Kidney (tissue), 13 donors: ENCODE measurements at regions not wholly inside any gene's neighbourhood (a gene's known extent, or its start where the extent isn't known, plus 50 kb on each side); places are given as distances from the start of the nearest gene placed in this dataset.

ENCODE experiments used
- DNase-seq, 5 donors: peaks; one replicate each; pipeline ENCODE4 v3.0.0-alpha.2; 2013 to 2020
- FAIRE-seq: peaks from 2 replicates; lab custom pipeline; 2012; peaks lifted over from hg19 to GRCh38; lab: Jason Lieb, UNC
- H3K27ac ChIP-seq, 2 donors: one replicate each; pipeline ENCODE4 v1.7.0; 2013; ENCODE audit warnings: low read depth in 2 of 2, low read length in 2 of 2, inconsistent platforms in 1 of 2
- H3K27me3 ChIP-seq: one replicate; pipeline ENCODE4 v1.7.1; 2013; ENCODE audit warnings: low read length, inconsistent platforms; ENCODE audit not compliant: control insufficient read depth, insufficient read depth
- H3K36me3 ChIP-seq, 3 donors: one replicate each; pipeline versions ENCODE4 v1.7.0 to v1.7.1; 2013; ENCODE audit warnings: low read length in 3 of 3, control low read depth in 1 of 3, inconsistent platforms in 1 of 3; ENCODE audit not compliant: insufficient read depth in 3 of 3, control insufficient read depth in 2 of 3
- H3K4me1 ChIP-seq, 3 donors: one replicate each; pipeline versions ENCODE4 v1.7.0 to v1.7.1; 2013; ENCODE audit warnings: low read length in 3 of 3, inconsistent platforms in 1 of 3, low read depth in 1 of 3; ENCODE audit not compliant: control insufficient read depth in 2 of 3, insufficient read depth in 2 of 3
- H3K4me3 ChIP-seq, 3 donors: one replicate each; pipeline versions ENCODE4 v1.7.0 to v1.8.1; 2013; ENCODE audit warnings: low read length in 3 of 3, control low read depth in 1 of 3, inconsistent platforms in 1 of 3
- H3K9ac ChIP-seq, 3 donors: one replicate each; pipeline versions ENCODE4 v1.7.0 to v1.7.1; 2013; ENCODE audit warnings: low read length in 3 of 3, control low read depth in 1 of 3, inconsistent platforms in 1 of 3
- H3K9me3 ChIP-seq, 3 donors: one replicate each; pipeline versions ENCODE4 v1.7.0 to v1.7.1; 2013; ENCODE audit warnings: low read length in 3 of 3, control low read depth in 1 of 3, inconsistent platforms in 1 of 3; ENCODE audit not compliant: control insufficient read depth in 2 of 3, insufficient read depth in 1 of 3
- CTCF ChIP-seq: IDR thresholded peaks from 3 replicates; pipeline ENCODE4 v1.5.1; 2012; ENCODE audit warnings: mild to moderate bottlenecking, moderate library complexity, borderline replicate concordance; ENCODE audit not compliant: insufficient read depth; ENCODE audit errors: extremely low read depth
- intact Hi-C: fragments of 100-400 bp; cut with DNase I; formaldehyde crosslinking; loops from one replicate; pipeline ENCODE4 v1.11.1; 2022
- donor health status: control.
- donor health status: control.
- donor health status: control.
- donor health status: control.
- donor health status: control.
- donor health status: DM: yes; HTN: yes; CAD: no.
- donor health status: Normal renal cell carcinoma (clear cell type).

DNA sequence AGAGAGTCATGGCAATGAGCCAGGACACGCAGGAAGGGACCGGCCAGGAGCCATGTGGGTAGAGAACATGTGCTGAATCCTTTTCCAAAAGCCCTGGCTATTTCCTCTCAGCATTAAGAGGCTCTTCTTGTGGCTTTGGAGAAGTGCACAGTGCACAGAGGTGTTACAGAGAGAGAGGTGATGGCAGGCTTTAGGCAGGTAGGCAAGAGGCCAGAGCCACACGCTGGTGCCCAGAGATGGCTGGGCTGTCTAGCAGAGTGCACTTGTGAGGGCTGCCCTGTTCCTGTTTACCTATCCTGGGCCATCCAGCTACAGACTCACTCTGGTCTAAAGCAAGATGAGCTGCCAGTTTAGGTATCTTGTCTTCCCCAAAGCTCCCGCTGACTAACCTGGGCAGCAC is 402.6 kb downstream of the OCA2 start:
- Histone ChIP-seq H3K36me3 (no peaks in the 10 kb centered on the region), H3K4me1 (no peaks in the 10 kb centered on the region), H3K27ac (no peak overlapping the region), H3K9me3 (no peaks in the 10 kb centered on the region), H3K9ac (no peak overlapping the region), H3K4me3 (no peak overlapping the region), H3K27me3 (no peaks in the 10 kb centered on the region)
- no peak for TF ChIP-seq CTCF
- DNase-seq (no peak), FAIRE-seq (no peak)
- intact Hi-C loops: no loop called here

DNA sequence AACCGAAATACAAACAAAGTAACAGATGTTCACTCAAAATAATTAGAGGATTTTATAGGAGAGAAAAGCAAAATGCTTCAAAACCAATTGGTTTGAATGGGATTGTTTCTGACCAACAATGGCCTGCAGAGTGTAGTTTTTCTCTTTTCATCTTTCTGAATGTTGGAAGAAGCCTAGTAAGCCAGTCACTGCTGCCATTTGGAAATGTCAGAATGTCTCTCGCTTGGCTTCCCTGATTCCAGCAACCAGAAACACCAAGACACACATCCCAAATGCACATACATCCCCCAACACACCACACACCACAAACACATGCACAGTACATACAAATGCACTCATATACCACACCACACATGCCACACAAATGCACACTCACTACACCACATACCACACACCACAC is 403.4 kb downstream of the OCA2 start:
- H3K4me3 ChIP-seq: no peak overlapping the region
- no peaks in the 10 kb centered on the region for H3K9me3 ChIP-seq
- no peak for TF ChIP-seq CTCF
- intact Hi-C loops: no loop called here
- no peaks in the 10 kb centered on the region for H3K36me3 ChIP-seq
- H3K27me3 ChIP-seq: no peaks in the 10 kb centered on the region
- H3K9ac ChIP-seq: no peak overlapping the region
- DNase-seq (no peak), FAIRE-seq (no peak)
- no peak overlapping the region for H3K27ac ChIP-seq
- H3K4me1 ChIP-seq: no peaks in the 10 kb centered on the region

DNA sequence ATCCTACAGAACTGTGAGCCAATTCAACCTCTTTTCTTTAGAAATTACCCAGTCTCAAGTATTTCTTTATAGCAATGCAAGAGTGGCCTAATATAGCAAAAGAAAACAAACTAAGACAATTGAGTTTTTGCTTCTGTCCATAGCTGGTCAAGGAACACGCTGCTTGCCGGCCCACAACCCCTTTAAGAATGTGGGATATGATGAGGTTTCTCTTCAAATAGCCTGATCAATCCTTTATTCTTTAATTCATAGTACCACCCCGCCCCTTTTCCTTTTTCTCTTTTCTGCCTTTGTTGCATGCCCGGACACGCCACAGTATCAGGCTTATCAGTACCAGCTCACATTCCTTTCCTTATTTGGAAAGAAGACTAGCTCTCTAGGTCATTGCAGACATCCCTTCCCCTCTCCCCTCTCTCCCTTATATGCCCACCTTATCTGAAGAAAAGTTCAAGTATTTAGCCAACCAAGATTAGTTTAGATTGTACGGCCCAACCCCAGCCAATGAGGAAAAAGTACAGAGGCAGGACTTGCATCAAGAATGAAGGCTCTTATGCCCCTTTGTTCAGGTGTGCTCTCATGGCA is 404.5 kb downstream of the OCA2 start:
- no peak for TF ChIP-seq CTCF
- Histone ChIP-seq H3K9ac (no peak overlapping the region), H3K27me3 (no peaks in the 10 kb centered on the region), H3K4me3 (no peak overlapping the region), H3K9me3 (no peaks in the 10 kb centered on the region), H3K36me3 (no peaks in the 10 kb centered on the region), H3K27ac (no peak overlapping the region), H3K4me1 (no peaks in the 10 kb centered on the region)
- intact Hi-C loops: no loop called here
- FAIRE-seq (no peak), DNase-seq (no peak)

- FAIRE-seq (no peak), DNase-seq (no peak)
- Histone ChIP-seq H3K4me3 (no peak overlapping the region), H3K27me3 (no peaks in the 10 kb centered on the region), H3K9me3 (no peaks in the 10 kb centered on the region), H3K36me3 (no peaks in the 10 kb centered on the region), H3K9ac (no peak overlapping the region), H3K4me1 (no peaks in the 10 kb centered on the region), H3K27ac (no peak overlapping the region)
- intact Hi-C loops: no loop called here
- TF ChIP-seq CTCF: no peak
Measured at GRCh38 chr15:27693280-27693679, 405.8 kb downstream of the OCA2 start.
